ENCODE measurements at regions not wholly inside any gene's neighbourhood (a gene's known extent, or its start where the extent isn't known, plus 50 kb on each side); places are given as distances from the start of the nearest gene placed in this dataset.

DNA sequence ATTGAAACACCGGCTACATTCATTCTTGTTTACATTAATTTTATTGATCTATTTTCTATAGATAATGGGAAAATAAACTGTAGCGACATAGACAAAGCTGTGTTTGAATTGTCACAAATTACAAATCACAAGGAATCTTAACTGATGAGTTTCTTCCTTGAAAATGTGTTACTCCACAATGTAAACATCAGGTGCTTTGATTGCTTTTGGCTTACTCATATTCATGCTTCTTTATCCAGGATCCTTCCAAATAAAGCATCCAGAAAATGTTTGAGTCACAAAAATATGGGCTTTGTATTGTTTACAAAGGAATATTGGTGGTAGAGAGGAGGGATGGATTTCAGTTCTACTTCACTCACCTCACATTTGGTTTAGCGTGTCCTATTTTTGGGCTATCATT, 64.0 kb downstream of the BMP2 start:
- intact Hi-C loops (cut with DNase I) = no loop called here
- DNase-seq (ENCODE audit: low spot score) = no peak

DNA sequence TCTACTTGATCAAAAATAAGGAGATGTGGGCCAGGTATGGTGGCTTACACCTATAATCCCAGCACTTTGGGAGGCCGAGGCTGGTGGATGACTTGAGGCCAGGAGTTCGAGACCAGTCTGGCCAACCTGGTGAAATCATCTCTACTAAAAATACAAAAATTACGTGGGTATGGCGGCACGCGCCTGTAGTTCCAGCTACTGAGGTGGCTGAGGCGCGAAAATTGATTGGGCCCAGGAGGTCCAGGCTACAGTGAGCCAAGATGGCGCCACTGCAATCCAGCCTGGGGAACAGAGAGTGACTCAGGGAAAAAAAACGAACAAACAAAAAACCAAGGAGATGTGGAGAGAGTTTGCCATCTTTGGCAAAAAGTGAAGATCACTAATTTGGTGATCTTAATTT, 65.3 kb downstream of the BMP2 start:
- intact Hi-C loops (cut with DNase I) = no loop called here
- DNase-seq (ENCODE audit: low spot score) = no peak

DNA sequence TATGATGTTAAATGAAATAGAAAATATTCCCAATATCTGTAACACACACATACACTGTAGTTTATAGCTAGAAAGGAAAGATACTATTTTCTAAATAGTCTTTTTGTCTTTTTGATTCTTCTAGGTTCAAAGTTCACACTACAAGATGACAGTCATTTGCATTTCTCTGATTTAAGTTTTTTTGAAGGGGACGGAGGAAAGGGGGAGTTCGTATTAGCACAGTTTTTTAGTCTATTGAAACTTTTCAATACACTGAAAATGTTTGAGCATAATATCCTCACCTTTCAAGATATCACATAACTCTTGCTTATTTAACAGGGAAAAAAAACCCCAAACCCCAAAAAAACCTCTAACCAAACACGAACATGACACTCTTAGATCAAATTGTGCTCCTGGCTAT, 68.1 kb downstream of the BMP2 start:
- no peak for DNase-seq (ENCODE audit: low spot score)
- intact Hi-C loops (cut with DNase I) = no loop called here

DNA sequence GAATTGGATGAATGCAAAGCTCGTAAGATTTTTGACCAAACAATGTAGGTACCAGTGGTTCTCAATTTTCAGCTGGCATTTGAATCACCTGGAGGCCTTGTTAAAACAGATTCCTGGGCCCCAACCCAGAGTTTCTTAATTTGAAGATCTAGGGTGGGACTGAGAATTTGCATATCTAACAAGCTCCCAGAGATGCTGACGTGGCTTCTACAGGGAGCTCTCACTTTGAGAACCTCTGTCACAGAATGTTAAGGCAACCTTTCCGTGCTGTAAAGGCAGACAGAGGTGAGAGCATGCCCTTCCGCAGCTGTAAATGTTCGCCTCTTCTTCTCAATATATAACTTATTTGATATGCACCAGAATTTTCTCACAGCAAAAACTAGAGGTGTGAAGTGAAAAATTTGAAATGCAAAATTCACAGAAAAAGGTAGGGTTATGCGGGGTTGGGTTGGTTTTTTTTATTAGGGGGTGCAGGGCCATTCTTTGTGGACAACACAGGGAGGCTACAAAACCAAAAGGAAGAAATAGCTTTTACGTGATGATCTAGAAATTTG, 69.4 kb downstream of the BMP2 start:
- DNase-seq (ENCODE audit: low spot score) = no peak
- intact Hi-C loops (cut with DNase I) = no loop called here

DNA sequence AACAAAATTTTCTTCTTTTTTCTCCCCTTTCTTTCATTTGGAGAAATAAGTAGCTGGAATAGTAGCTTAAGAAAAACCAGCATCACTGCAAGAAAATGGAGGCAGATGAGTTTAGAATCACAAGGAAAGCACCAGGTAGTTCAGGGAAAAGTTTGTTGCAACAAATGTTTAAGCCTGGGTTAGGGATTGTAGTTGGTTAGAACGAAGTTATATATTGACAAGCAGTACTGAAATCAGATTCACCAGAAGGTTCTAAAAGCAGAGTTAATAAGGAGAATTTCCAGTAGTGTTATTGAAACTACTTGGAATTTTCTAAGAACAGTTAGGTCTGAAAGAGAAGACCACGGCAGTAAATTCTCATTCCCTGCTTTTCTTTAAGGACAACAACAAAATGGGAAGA, 70.2 kb downstream of the BMP2 start:
- intact Hi-C loops (cut with DNase I) = no loop called here
- no peak for DNase-seq (ENCODE audit: low spot score)

DNA sequence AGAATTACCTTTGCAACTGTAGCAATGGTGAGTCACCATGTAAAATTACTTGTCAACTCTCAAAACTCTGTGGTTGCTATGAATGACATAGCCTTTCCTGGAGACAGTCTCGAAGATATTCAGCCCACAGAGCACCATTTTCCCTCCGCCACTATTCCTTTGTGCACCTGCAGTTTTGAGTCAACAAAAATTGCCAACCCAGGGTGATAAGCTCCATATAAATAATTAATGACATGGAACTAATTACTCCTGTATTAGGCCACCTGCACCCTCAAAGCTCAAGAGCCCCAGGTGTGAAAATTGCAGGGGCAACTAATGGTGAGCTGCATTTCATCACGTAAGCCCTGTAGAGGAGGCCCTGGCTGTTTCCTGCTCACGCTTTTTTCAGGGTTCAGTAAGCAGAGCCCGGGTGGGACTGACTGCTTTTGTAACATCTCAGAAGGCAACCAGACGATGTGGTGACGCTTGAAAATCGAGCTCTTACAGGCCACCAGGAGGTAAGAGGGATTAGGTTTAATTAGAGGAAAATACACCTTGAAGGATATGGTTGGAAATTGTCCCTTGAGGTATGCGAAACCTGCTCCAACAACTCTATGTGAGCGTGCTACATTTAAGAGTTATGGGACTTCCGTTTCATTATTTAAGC, 70.8 kb downstream of the BMP2 start:
- no peak for DNase-seq (ENCODE audit: low spot score)
- intact Hi-C loops (cut with DNase I) = no loop called here

DNA sequence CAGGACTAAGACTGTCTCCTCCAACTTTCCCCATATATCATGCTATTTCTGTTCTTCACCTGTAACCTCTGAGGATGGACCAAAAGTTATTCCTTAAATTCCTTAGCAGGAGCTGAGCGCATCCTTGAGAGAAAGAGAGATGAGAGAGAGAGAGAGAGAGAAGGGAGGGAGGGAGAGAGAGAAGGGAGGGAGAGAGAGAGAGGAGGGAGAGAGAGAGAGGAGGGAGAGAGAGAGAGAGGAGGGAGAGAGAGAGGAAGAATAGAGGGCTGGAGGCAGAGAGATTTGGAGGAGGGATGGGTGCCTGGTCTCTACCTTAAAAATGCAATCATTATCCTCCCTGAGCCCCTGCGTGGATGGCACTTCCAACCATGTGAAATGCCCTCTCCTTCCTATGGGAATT, 73.6 kb downstream of the BMP2 start:
- no peak for DNase-seq (ENCODE audit: low spot score)
- intact Hi-C loops (cut with DNase I) = no loop called here

DNA sequence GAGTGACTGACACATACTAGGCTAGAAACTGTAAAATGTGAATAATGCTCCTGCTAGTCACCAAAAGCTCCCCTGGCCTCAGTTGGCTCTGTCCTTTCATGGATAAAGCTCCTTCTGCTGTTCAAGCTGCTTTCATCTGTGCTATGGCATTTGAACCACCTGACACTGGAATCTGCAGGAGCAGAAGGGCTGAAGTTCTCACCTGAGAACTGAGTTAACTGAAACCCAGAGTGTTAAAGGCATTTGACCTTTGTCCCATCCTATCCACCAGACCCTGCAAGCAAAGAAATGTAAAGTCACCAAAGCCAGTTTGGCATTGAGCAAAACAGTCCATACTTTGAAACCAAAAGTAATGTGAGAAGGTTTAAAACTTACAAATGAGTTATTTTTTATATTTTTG, 77.7 kb downstream of the BMP2 start:
- intact Hi-C loops (cut with DNase I) = no loop called here
- no peak for DNase-seq (ENCODE audit: low spot score)

DNA sequence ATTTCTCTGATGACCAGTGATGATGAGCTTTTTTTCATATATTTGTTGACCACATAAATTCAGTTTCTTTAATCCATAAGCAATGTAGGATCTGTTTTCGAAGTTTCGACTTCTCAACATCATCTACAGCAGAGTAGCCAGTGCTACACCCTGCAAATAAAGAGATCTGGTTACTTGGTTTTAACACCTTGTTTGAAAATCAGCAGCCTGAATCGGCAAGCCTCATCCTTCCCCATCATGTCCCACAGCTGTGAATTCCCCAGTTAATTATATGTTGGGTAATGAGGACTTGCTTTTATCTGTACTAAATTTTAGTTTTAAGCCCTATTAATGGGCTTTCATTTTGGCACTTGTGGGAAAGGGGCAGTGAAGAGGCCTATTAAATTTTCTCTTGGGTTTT, 80.6 kb downstream of the BMP2 start:
- no peak for DNase-seq (ENCODE audit: low spot score)
- intact Hi-C loops (cut with DNase I) = no loop called here

DNA sequence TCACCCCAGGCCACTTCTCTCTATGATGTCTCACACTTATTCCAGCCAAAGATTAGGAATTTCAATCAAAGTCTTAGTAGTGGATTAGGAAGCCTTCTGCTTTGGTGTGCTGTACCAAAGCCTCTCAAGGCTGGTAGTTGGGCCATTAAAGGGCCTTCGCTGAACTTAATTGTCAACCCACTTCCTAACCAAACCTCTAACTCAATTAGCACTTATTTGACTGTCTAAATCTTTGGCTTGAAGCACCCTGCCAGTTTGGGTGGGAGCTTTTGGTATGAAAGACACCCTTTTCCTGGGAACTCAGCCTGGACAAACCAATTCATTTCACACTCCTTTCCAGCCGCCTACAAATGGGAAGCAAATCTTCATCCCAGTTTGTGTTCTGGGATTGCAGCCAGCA, 81.5 kb downstream of the BMP2 start:
- DNase-seq (ENCODE audit: low spot score) = no peak
- intact Hi-C loops (cut with DNase I) = no loop called here

DNA sequence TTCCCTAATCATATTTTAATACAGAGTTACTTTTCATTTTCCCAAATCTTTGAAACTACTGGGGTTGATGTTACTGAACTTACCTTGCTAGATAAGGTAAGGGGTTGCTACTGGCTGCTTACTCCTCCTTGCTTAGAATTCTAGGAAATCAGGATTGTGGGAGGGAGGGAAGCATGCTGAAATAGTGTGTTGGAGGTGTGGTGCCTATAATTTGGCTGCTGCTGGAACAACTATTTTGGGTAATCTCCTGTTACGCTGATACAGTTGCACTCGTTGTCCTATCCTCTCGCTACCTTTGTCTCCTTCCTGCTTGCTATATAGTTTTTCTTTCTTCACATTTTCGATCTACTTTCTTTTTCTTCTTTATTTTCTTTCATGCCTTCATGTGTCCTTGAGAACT, 83.7 kb downstream of the BMP2 start:
- DNase-seq (ENCODE audit: low spot score) = no peak
- intact Hi-C loops (cut with DNase I) = no loop called here

DNA sequence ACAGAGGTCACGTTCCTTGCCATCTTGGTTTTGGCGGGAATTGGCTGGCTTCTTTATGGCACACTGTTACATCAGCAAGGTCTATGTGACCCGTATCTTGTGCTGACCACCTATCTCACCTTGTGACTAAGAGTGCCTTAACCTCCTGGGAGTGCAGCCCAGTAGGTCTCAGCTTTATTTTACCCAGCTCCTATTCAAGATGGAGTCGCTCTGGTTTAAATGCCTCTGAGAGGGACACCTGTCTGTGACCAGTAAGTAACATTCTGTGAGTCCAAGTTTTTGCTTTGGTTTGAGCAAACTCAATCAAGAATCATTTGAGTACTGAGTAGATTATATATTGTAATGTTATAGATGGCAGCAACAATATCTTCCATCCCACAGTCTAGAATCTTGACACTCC, 85.0 kb downstream of the BMP2 start:
- intact Hi-C loops (cut with DNase I) = no loop called here
- DNase-seq (ENCODE audit: low spot score) = no peak

DNA sequence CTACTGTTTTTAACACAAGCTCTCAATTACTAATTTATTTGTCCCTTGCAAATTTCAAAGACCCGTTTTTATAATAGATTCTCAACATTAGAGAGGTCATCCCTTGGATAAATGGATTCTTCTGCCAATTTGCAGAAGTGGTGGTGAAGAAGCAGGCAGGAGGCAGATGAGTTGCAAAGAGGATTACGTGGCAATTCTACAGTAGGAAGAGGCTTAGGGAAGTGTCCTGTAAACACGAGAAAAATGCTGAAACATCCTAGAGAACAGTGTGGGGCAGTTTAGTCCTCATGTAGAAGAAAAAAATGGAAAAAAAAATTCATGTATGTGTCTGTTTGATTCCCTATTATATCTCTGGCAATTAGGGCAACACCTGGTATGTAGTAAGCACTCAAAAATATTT, 87.6 kb downstream of the BMP2 start:
- intact Hi-C loops (cut with DNase I) = no loop called here
- DNase-seq (ENCODE audit: low spot score) = no peak

DNA sequence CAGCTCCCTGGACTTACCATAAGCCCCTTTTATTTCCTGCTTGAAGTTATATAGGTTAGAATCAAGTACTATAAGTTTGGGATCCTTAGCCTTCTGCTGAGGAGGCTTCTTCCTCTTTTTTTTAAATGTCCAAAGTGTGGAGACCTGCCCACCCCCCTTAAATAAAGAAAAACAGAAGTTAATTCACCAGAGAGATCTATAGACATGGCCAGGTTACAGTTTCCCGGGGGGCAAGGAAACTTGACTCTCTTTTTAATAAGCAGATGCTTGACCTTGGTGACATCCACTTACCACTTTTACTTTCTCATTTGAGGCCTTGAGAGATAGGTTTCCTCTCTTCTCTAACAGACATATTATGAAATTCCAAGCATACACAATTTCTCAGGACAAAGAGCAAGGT, 88.3 kb downstream of the BMP2 start:
- intact Hi-C loops (cut with DNase I) = no loop called here
- DNase-seq (ENCODE audit: low spot score) = no peak

DNA sequence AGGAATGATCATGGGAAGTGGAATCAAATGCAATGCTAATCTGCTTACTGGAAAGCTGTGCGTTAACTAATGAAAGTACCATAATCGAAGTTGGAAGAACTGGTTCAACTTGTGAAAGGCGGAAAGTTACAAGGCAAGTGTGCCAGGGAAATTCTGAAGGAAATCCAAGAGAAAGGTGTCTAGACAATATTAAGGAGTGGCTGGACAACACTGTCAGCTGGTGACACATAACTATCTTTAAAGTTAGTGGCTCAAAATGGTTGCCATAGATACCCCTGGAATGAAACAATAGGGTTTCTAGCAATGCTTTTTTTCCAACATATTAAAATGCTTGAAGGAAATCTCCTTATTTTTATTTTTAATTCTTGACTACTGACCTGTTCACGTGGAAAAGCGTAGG, 90.4 kb downstream of the BMP2 start:
- intact Hi-C loops (cut with DNase I) = no loop called here
- DNase-seq (ENCODE audit: low spot score) = no peak

DNA sequence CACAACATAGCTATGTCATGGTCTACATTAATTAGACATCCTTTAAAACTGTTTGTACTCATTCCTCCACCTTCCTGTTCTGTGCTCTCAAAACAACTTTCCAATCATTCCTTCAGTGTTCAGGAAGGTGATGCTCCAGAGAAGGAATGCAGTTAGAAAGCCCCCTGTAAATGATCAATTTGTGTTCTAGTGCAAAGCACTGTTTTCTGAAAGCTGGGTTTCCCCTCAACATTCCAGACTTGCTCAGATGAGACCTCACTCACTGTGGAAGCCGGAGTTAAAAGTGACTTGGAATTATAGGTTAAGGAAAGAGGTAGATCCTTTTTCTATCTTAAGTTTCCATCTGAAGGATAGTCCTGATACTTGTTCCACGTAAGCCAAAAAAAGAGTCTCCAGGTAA, 95.9 kb downstream of the BMP2 start:
- no peak for DNase-seq (ENCODE audit: low spot score)

DNA sequence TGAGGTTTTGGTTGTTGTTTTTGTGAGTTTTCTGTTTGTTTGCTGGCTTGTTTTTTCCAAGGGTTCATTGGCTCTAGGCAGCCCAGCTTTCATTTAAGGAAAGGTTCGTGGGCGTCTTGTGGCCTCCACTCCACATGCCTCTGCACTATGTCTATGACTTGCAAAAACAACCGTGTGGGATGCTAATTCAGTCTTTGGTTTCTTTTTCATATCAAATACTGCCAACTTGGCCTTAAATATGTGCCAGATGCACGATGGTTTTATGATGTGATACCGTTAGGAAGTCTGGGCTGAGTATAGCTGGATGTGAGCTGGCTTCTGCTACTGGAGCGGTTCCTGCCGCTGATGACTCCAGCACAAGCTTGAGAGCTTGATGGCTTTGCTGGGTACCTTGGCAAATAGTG, 96.3 kb downstream of the BMP2 start:
- intact Hi-C loops (cut with DNase I) = no loop called here
- DNase-seq (ENCODE audit: low spot score) = no peak

More for the DNA sequence above, 95.9 kb downstream of the BMP2 start:
- intact Hi-C loops (cut with DNase I) = no loop called here

DNA sequence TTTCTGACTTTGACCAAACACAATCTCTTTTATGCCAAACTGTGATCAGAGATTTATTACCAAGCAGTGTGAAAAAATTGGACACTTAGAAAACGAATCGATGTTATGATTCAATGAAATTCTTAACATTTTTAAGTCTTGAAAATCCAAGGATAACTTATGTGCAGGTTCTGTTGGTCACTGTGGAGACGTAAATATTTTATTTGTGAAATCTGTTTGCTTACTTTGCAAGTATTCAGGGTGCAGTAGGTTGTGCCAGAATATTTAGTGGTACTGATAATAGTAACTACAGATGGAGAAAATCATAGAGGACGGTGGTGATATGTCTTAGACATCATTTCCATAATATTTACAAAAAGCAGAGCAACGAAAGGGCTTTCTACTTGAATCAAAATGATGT, 97.3 kb downstream of the BMP2 start:
- no peak for DNase-seq (ENCODE audit: low spot score)

DNA sequence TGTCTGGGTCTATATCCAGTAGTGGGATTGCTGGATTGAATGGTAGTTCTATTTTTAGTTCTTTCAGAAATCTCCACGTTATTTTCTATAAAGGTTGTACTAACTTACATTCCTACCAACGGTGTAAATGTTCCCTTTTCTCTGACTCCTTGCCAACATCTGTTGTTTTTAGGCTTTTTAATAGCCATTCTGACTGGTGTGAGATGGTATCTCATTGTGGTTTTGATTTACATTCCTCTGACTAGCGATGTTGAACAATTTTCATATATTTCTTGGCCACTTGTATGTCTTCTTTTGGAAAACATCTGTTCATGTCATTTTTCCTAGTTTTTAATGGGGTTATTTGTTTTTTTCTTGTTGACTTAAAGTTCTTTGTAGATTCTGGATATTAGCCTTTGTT, 99.3 kb downstream of the BMP2 start:
- no peak for DNase-seq (ENCODE audit: low spot score)
- intact Hi-C loops (cut with DNase I) = no loop called here

More for the DNA sequence above, 97.3 kb downstream of the BMP2 start:
- intact Hi-C loops (cut with DNase I) = no loop called here

DNA sequence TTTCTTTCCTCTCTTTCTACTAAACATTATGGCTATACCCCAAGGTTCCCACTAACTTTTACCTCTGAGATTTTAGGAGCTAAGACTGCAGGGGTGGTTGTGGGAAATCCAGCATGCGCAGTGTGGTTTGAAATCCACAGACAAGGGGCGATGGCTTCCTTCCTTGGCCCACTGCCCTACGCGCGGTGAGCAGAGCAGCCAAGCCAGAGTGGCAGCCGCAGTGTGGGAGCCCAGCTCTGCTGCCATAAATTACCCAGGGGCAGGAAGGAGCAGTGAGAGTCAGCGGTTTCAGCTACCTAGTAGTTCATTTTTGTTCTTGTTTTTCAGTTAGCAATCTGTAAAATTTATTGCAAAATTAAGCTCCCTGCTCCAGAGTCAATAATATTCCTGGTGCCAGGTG, 101.4 kb downstream of the BMP2 start:
- intact Hi-C loops (cut with DNase I) = no loop called here
- no peak for DNase-seq (ENCODE audit: low spot score)

DNA sequence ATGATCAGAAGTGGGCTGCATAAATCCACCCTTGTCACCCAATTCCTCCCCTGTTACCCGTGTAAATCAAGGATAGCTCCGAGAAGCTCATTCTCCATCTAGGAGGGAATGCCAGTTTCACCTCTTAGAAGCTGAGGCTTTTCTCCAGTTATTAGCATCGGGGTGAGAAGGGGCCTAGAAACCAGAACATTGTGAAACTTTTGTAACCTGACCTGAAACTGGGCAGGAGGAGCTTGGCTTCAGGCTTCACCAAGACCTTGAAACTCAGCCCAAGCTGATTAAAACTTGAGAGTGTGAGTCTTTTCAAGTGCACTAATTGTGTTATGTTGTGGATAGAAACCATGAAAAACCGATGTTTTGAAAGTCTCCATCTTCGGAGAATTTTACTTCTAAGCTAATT, 103.1 kb downstream of the BMP2 start:
- intact Hi-C loops (cut with DNase I) = no loop called here
- no peak for DNase-seq (ENCODE audit: low spot score)

DNA sequence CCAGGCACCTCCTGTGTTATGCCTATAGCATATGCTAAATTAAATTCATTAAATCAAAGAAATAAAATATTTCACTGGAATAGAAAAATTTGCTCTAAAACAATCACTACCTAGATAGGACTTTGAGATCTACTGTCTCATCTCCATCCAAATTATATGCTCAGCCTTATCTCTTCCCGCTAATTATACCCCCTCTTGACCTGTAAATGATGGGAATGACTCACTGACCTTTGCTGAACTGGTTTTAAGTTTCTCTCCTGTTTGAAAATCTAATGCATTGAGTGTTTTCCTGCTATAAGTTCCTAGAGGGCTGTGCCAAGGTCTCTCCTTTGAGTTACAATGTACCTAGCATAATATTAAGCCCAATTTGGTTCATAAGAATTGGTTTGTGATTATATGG, 110.1 kb downstream of the BMP2 start:
- no peak for DNase-seq (ENCODE audit: low spot score)
- intact Hi-C loops (cut with DNase I) = no loop called here

All from posterior vena cava (tissue), 2 donors.